CD4-positive, alpha-beta T cell (primary cell): ENCODE measurements at regions not wholly inside any gene's neighbourhood (a gene's known extent, or its start where the extent isn't known, plus 50 kb on each side); places are given as distances from the start of the nearest gene placed in this dataset.

Experiments
- ATAC-seq: fragments of 200-7000 bp; cut with Tn5 transposase; one replicate; pipeline ENCODE4 v1.10.0; 2022; ENCODE audit warnings: mild to moderate bottlenecking; ENCODE audit not compliant: poor library complexity
- CTCF ChIA-PET: fragments of 350-600 bp; sonication (Branson Sonifier 250); formaldehyde crosslinking; loops from one replicate; lab custom pipeline; 2021; ENCODE audit warnings: antibody characterized with exemption, inconsistent platforms; lab: Charles Lee
- POLR2A ChIA-PET: fragments of 350-600 bp; sonication (Branson Sonifier 250); formaldehyde crosslinking; loops from one replicate; lab custom pipeline; 2021; ENCODE audit warnings: antibody characterized with exemption, inconsistent platforms; lab: Charles Lee
- DNase-seq, 14 experiments: peaks; one replicate each; pipeline ENCODE4 v3.0.0-alpha.2; 2013 to 2020; ENCODE audit warnings: mixed read lengths in 2 of 14
- H3K27ac ChIP-seq, 2 donors: one replicate each; pipeline versions ENCODE4 v1.5.1 to v1.7.0; 2013; ENCODE audit warnings: low read length in 2 of 2, low read depth in 1 of 2, mild to moderate bottlenecking in 1 of 2
- H3K27me3 ChIP-seq, 2 experiments: 1 replicate in 1 of 2; 2 replicates in 1 of 2; pipeline versions ENCODE4 v1.6.1 to v1.7.0; 2013; ENCODE audit warnings: low read length in 2 of 2, control low read depth in 1 of 2, mild to moderate bottlenecking in 1 of 2, moderate library complexity in 1 of 2; ENCODE audit not compliant: insufficient read depth in 2 of 2, control insufficient read depth in 1 of 2
- H3K36me3 ChIP-seq: one replicate; pipeline ENCODE4 v1.6.1; 2013; ENCODE audit warnings: low read length, control low read depth; ENCODE audit not compliant: insufficient read depth
- H3K4me1 ChIP-seq: one replicate; pipeline ENCODE4 v1.6.1; 2013; ENCODE audit warnings: low read length, control low read depth; ENCODE audit not compliant: insufficient read depth
- H3K4me3 ChIP-seq: one replicate; pipeline ENCODE4 v1.5.1; 2013; ENCODE audit warnings: mild to moderate bottlenecking, low read length, moderate library complexity
- H3K9me3 ChIP-seq, 2 experiments: 1 replicate in 1 of 2; 2 replicates in 1 of 2; pipeline versions ENCODE4 v1.6.1 to v1.7.0; 2013; ENCODE audit warnings: low read length in 2 of 2, mild to moderate bottlenecking in 2 of 2, control low read depth in 1 of 2, moderate library complexity in 1 of 2; ENCODE audit not compliant: control insufficient read depth in 1 of 2, insufficient read depth in 1 of 2
- H3K27ac Mint-ChIP-seq: one replicate; pipeline ENCODE4 v1.8.0; 2020; ENCODE audit warnings: mixed read lengths
- H3K27me3 Mint-ChIP-seq: one replicate; pipeline ENCODE4 v1.8.0; 2021; ENCODE audit warnings: mixed read lengths
- H3K36me3 Mint-ChIP-seq: one replicate; pipeline ENCODE4 v1.8.0; 2021; ENCODE audit warnings: low read depth, mixed read lengths
- H3K4me1 Mint-ChIP-seq: one replicate; pipeline ENCODE4 v1.8.0; 2021; ENCODE audit warnings: low read depth, mixed read lengths
- H3K4me3 Mint-ChIP-seq: one replicate; pipeline ENCODE4 v1.8.0; 2020; ENCODE audit warnings: mild to moderate bottlenecking, mixed read lengths
- H3K9me3 Mint-ChIP-seq: one replicate; pipeline ENCODE4 v1.8.0; 2020; ENCODE audit warnings: mixed read lengths
- intact Hi-C, 2 experiments: fragments of 100-400 bp; cut with DNase I in 1 of 2; cut with micrococcal nuclease in 1 of 2; formaldehyde crosslinking; loops; one replicate each; pipeline versions ENCODE4 v1.15.1 to v1.9.0; 2023 to 2025; cut with DNase I, micrococcal nuclease
- TF ChIP-seq, protein P1 (sequence below): fragments of 200-600 bp; IDR thresholded peaks from one replicate; pipeline ENCODE4 v1.8.0; 2022; ENCODE audit warnings: antibody characterized with exemption, mild to moderate bottlenecking

DNA sequence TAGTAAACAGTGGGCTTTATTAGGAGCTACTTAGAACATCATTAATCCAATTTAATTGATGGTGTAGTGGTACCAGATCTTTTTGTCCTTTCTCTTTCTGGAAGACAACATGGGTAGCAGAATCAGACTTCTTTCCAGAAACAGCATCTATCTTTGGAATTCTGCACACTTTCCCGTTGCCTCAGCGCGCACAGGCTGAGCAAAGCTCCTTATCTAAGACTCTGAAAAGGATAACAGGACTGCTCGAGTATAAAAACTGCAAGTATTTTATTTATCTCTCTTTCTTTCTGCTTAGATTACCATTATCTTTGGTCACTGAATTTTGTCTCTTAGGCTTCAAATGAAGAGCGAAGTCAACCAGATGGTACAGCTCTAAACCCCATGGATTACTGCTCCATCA, 191.7 kb downstream of the DHX15 start:
- no peak overlapping the region for H3K27ac Mint-ChIP-seq
- peaks cover 5% of the 10 kb centered on the region for H3K27me3 Mint-ChIP-seq
- H3K36me3 ChIP-seq = no peaks in the 10 kb centered on the region
- intact Hi-C loops = no loop called here
- H3K27me3 ChIP-seq = no peaks in the 10 kb centered on the region
- H3K9me3 Mint-ChIP-seq = no peaks in the 10 kb centered on the region
- no peak overlapping the region for H3K4me3 Mint-ChIP-seq
- DNase-seq (no peak), ATAC-seq (no peak)
- no peak overlapping the region for H3K27ac ChIP-seq
- H3K4me3 ChIP-seq = no peak overlapping the region
- TF ChIP-seq, protein P1, sequence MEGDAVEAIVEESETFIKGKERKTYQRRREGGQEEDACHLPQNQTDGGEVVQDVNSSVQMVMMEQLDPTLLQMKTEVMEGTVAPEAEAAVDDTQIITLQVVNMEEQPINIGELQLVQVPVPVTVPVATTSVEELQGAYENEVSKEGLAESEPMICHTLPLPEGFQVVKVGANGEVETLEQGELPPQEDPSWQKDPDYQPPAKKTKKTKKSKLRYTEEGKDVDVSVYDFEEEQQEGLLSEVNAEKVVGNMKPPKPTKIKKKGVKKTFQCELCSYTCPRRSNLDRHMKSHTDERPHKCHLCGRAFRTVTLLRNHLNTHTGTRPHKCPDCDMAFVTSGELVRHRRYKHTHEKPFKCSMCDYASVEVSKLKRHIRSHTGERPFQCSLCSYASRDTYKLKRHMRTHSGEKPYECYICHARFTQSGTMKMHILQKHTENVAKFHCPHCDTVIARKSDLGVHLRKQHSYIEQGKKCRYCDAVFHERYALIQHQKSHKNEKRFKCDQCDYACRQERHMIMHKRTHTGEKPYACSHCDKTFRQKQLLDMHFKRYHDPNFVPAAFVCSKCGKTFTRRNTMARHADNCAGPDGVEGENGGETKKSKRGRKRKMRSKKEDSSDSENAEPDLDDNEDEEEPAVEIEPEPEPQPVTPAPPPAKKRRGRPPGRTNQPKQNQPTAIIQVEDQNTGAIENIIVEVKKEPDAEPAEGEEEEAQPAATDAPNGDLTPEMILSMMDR = no peak
- no peaks in the 10 kb centered on the region for H3K4me1 Mint-ChIP-seq
- H3K36me3 Mint-ChIP-seq = no peaks in the 10 kb centered on the region
- H3K9me3 ChIP-seq = no peaks in the 10 kb centered on the region
- no peaks in the 10 kb centered on the region for H3K4me1 ChIP-seq
- CTCF ChIA-PET = no interaction called here
- POLR2A ChIA-PET = no interaction called here

DNA sequence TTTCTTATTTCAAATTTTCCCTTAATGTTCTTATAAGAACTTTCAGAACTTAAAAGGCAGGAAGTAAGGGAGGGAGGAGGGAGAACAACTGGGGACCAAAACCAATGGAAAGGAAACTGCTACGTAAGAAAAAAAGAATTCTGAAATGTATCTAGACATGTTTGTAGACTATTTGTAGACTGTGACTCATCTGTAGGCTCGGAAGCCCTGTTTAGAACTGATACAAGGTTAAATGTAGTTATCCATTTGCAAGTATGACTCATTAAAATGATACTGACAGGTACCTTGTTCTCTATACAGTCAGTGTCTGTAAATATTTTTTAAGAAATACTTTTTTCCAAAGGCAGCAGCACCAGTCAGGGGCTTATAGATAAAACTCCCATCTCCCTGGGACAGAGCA, 202.0 kb downstream of the DHX15 start:
- Mint-ChIP-seq H3K9me3 (peaks cover 10% of the 10 kb centered on the region), H3K4me1 (no peaks in the 10 kb centered on the region), H3K27me3 (peaks cover 6% of the 10 kb centered on the region), H3K4me3 (no peak overlapping the region), H3K27ac (no peak overlapping the region), H3K36me3 (no peaks in the 10 kb centered on the region)
- no peak for DNase-seq
- ATAC-seq = no peak
- H3K4me1 ChIP-seq = no peaks in the 10 kb centered on the region
- H3K27me3 ChIP-seq = no peaks in the 10 kb centered on the region
- no peaks in the 10 kb centered on the region for H3K36me3 ChIP-seq
- POLR2A ChIA-PET = no interaction called here
- intact Hi-C loops = no loop called here
- CTCF ChIA-PET = no interaction called here
- TF ChIP-seq, protein P1 = no peak
- no peaks in the 10 kb centered on the region for H3K9me3 ChIP-seq
- no peak overlapping the region for H3K27ac ChIP-seq
- no peak overlapping the region for H3K4me3 ChIP-seq

DNA sequence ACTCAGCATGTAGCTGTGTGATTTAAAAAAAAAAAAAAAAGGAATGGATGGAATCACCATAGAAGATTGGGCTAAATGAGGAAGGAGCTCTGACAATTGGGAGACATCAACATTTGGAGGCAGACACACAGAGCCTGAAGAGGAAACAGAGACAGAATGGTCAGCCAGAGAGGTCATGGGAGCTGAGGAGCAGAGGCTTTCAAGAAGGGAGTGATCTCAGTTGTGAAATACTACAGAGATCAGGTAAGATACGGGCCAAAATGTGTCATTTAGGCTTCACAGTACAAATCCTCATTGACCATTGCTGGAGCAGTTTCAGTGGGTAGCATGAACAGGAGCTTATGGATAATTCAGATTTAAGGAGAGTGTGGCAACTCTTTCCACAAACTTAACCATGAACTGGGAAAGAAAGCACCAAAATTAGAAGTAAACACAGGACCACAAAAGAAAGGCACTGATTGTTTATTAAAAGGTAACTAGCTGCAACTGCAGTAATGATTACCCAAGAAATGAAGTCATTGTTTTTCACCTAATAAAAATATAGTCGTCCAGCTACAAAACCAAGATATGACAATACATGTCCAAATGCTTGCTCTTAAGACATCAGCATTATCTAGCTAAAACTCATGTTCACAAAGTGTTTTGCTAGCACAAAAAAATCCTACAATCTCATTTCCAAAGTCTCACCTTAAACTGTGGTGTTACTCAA, 203.2 kb downstream of the DHX15 start:
- ChIA-PET POLR2A (no interaction called here), CTCF (no interaction called here)
- H3K9me3 Mint-ChIP-seq = peaks cover 6% of the 10 kb centered on the region

More for the DNA sequence above, 203.2 kb downstream of the DHX15 start:
- Histone ChIP-seq H3K27me3 (no peaks in the 10 kb centered on the region), H3K4me1 (no peaks in the 10 kb centered on the region), H3K36me3 (no peaks in the 10 kb centered on the region), H3K9me3 (no peaks in the 10 kb centered on the region), H3K4me3 (no peak overlapping the region), H3K27ac (no peak overlapping the region)
- Mint-ChIP-seq H3K4me3 (no peak overlapping the region), H3K4me1 (no peaks in the 10 kb centered on the region), H3K36me3 (no peaks in the 10 kb centered on the region), H3K27ac (no peak overlapping the region), H3K27me3 (peaks cover 6% of the 10 kb centered on the region)
- no peak for ATAC-seq
- DNase-seq = no peak
- intact Hi-C loops = no loop called here
- TF ChIP-seq, protein P1 = no peak
